Vagina (tissue), 2 donors: ENCODE measurements at regions not wholly inside any gene's neighbourhood (a gene's known extent, or its start where the extent isn't known, plus 50 kb on each side); places are given as distances from the start of the nearest gene placed in this dataset.

ENCODE experiments used
- POLR2A ChIP-seq, 2 donors: fragments of 450-650 bp; IDR thresholded peaks; one replicate each; pipeline ENCODE4 v1.6.1; 2017; ENCODE audit warnings: antibody characterized with exemption in 2 of 2, mild to moderate bottlenecking in 2 of 2, moderate library complexity in 2 of 2
- POLR2AphosphoS5 ChIP-seq, 2 donors: sonication (generic); formaldehyde crosslinking; IDR thresholded peaks; one replicate each; pipeline ENCODE4 v1.9.0; 2017; ENCODE audit warnings: antibody characterized with exemption in 2 of 2, mild to moderate bottlenecking in 2 of 2, low read depth in 1 of 2; ENCODE audit not compliant: insufficient read depth in 1 of 2
- TF ChIP-seq, protein P1 (sequence below), 3 experiments: fragments of 450-650 bp in 2 of 3; fragments of 200-600 bp in 1 of 3; sonication (generic) in 1 of 3; IDR thresholded peaks; one replicate each; pipeline ENCODE4 v1.5.1; 2017 to 2019; ENCODE audit warnings: antibody characterized with exemption in 3 of 3, mild to moderate bottlenecking in 2 of 3, moderate library complexity in 2 of 3

GRCh38 chr9:105069696-105070095 lies 141.7 kb upstream of the ABCA1 start:
- TF ChIP-seq POLR2AphosphoS5 (IDR thresholded peaks at IDR 0.05; ENCODE audit: insufficient read depth in 1 of 2, low read depth in 1 of 2) = no peak
- no peak for TF ChIP-seq POLR2A (IDR thresholded peaks at IDR 0.05)
- TF ChIP-seq, protein P1, sequence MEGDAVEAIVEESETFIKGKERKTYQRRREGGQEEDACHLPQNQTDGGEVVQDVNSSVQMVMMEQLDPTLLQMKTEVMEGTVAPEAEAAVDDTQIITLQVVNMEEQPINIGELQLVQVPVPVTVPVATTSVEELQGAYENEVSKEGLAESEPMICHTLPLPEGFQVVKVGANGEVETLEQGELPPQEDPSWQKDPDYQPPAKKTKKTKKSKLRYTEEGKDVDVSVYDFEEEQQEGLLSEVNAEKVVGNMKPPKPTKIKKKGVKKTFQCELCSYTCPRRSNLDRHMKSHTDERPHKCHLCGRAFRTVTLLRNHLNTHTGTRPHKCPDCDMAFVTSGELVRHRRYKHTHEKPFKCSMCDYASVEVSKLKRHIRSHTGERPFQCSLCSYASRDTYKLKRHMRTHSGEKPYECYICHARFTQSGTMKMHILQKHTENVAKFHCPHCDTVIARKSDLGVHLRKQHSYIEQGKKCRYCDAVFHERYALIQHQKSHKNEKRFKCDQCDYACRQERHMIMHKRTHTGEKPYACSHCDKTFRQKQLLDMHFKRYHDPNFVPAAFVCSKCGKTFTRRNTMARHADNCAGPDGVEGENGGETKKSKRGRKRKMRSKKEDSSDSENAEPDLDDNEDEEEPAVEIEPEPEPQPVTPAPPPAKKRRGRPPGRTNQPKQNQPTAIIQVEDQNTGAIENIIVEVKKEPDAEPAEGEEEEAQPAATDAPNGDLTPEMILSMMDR (IDR thresholded peaks at IDR 0.05) = no peak
